SK-N-MC (cell line): ENCODE measurements at regions not wholly inside any gene's neighbourhood (a gene's known extent, or its start where the extent isn't known, plus 50 kb on each side); places are given as distances from the start of the nearest gene placed in this dataset.

Experiments used
- EZH2 ChIP-seq: fragments of 200-600 bp; sonication (generic); IDR thresholded peaks from one replicate; pipeline ENCODE4 v1.6.1; 2017; ENCODE audit warnings: antibody characterized with exemption
- FOXP2 ChIP-seq: optimal IDR thresholded peaks from 2 replicates; pipeline ENCODE3; 2011; ENCODE audit warnings: mild to moderate bottlenecking, moderate library complexity; ENCODE audit not compliant: insufficient read depth; ENCODE audit errors: extremely low read length, control extremely low read depth
- POLR2AphosphoS5 ChIP-seq: IDR thresholded peaks from 2 replicates; pipeline ENCODE4 v1.6.1; 2012; ENCODE audit warnings: mild to moderate bottlenecking, low read depth, low read length, borderline replicate concordance

- TF ChIP-seq EZH2 (no peak), FOXP2 (no peak), POLR2AphosphoS5 (no peak)
These were observed 533.4 kb downstream of the NYAP2 start for GRCh38 chr2:225932811-225933413.
